ENCODE measurements at regions not wholly inside any gene's neighbourhood (a gene's known extent, or its start where the extent isn't known, plus 50 kb on each side); places are given as distances from the start of the nearest gene placed in this dataset.

- TF ChIP-seq, protein P1, sequence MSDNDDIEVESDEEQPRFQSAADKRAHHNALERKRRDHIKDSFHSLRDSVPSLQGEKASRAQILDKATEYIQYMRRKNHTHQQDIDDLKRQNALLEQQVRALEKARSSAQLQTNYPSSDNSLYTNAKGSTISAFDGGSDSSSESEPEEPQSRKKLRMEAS (IDR thresholded peaks at IDR 0.05), result no peak
- TF ChIP-seq RAD21 (IDR thresholded peaks at IDR 0.05; ENCODE audit: low read depth) (no peak), POLR2A (IDR thresholded peaks at IDR 0.05; ENCODE audit: borderline replicate concordance, extremely low read depth, insufficient read depth, insufficient read length) (no peak), POLR2AphosphoS5 (IDR thresholded peaks at IDR 0.05; ENCODE audit: low read depth, low read length) (no peak), ATF3 (IDR thresholded peaks at IDR 0.05) (no peak), SRF (IDR thresholded peaks at IDR 0.05; ENCODE audit: low read depth) (no peak), CBX3 (IDR thresholded peaks at IDR 0.05; ENCODE audit: low read depth) (no peak)
- TF ChIP-seq, protein P2, sequence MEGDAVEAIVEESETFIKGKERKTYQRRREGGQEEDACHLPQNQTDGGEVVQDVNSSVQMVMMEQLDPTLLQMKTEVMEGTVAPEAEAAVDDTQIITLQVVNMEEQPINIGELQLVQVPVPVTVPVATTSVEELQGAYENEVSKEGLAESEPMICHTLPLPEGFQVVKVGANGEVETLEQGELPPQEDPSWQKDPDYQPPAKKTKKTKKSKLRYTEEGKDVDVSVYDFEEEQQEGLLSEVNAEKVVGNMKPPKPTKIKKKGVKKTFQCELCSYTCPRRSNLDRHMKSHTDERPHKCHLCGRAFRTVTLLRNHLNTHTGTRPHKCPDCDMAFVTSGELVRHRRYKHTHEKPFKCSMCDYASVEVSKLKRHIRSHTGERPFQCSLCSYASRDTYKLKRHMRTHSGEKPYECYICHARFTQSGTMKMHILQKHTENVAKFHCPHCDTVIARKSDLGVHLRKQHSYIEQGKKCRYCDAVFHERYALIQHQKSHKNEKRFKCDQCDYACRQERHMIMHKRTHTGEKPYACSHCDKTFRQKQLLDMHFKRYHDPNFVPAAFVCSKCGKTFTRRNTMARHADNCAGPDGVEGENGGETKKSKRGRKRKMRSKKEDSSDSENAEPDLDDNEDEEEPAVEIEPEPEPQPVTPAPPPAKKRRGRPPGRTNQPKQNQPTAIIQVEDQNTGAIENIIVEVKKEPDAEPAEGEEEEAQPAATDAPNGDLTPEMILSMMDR (IDR thresholded peaks at IDR 0.05 in 2 of 3, conservative IDR thresholded peaks at IDR 0.05 in 1 of 3; ENCODE audit: borderline replicate concordance in 1 of 3, insufficient read depth in 1 of 3, low read depth in 2 of 3, low read length in 2 of 3), result no peak
Observed at GRCh38 chr13:37339386-37339735, 233.9 kb upstream of the CSNK1A1L start.

All from HCT116 (cell line).